ENCODE measurements at regions not wholly inside any gene's neighbourhood (a gene's known extent, or its start where the extent isn't known, plus 50 kb on each side); places are given as distances from the start of the nearest gene placed in this dataset.
"Not testable (repeated sequence)": the region's sequence is repeated elsewhere in the genome, so short reads cannot be mapped to it uniquely, and the experiment has no call there.

GRCh38 chr9:67763133-67763532 lies 95.6 kb upstream of the ANKRD20A1 start:
- not testable (repeated sequence) for TF ChIP-seq CTCF (IDR thresholded peaks at IDR 0.05); EP300 (IDR thresholded peaks at IDR 0.05; ENCODE audit: low read depth); POLR2A (IDR thresholded peaks at IDR 0.05)

Data from transverse colon (tissue), 3 donors.